C4-2B (cell line): ENCODE measurements at regions not wholly inside any gene's neighbourhood (a gene's known extent, or its start where the extent isn't known, plus 50 kb on each side); places are given as distances from the start of the nearest gene placed in this dataset.

Experiments used
- H3K27ac ChIP-seq: fragments of 450-650 bp; 2 replicates; pipeline ENCODE4 v1.5.1; 2017
- CTCF ChIP-seq: fragments of 450-650 bp; conservative IDR thresholded peaks from 2 replicates; pipeline ENCODE4 v1.5.1; 2017; ENCODE audit warnings: mild to moderate bottlenecking
- ZFX ChIP-seq: fragments of 450-650 bp; IDR thresholded peaks from 2 replicates; pipeline ENCODE4 v1.6.1; 2017

DNA sequence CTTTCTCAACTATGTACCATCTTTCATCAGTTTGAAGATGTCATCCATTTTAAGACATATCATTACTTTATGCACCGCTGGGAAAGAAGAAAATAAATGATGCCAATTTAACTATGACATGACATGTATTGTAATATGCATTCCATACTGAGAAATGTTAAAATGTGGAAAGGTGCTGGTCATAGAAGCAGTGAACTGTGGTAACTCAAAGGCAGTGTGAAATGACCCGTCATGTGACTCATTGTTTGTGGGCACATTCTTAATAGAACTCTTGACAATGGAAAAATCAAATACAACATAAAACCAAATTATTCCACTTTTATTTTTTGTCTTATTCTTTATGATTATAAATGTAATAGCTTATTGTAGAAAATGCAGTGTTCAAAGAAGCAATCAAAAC lies 455.0 kb upstream of the ST6GAL2 start:
- no peak overlapping the region for H3K27ac ChIP-seq
- TF ChIP-seq ZFX (no peak), CTCF (no peak)

DNA sequence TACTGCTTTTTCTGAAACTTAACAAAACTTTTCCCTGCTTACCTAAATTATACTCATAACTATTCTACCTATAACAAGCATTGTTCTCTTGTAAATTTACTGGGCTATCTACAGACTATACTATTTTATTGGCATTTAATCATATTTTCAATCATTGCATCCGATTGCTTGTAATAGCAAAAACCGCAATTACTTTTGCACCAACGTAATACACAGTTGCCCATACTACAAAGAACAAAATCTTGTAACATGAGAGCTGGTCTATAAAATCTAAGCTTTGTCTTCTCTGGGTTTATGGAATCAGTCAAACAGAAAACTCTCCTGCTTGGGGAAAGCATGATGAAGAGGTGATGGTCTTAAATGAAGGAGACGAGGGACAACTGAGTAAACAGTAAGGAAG lies 463.4 kb upstream of the ST6GAL2 start:
- no peak for TF ChIP-seq CTCF
- TF ChIP-seq ZFX, result no peak
- H3K27ac ChIP-seq, result no peak overlapping the region

- TF ChIP-seq ZFX, result no peak
- TF ChIP-seq CTCF, result no peak
- H3K27ac ChIP-seq, result no peak overlapping the region
These were observed 468.2 kb upstream of the ST6GAL2 start for GRCh38 chr2:107354175-107354574.

GRCh38 chr2:107358362-107358761 lies 468.3 kb upstream of the RGPD4 start:
- H3K27ac ChIP-seq, result no peak overlapping the region
- TF ChIP-seq CTCF (no peak), ZFX (no peak)

GRCh38 chr2:107359021-107359420 lies 467.7 kb upstream of the RGPD4 start:
- no peak overlapping the region for H3K27ac ChIP-seq
- TF ChIP-seq ZFX (no peak), CTCF (no peak)

DNA sequence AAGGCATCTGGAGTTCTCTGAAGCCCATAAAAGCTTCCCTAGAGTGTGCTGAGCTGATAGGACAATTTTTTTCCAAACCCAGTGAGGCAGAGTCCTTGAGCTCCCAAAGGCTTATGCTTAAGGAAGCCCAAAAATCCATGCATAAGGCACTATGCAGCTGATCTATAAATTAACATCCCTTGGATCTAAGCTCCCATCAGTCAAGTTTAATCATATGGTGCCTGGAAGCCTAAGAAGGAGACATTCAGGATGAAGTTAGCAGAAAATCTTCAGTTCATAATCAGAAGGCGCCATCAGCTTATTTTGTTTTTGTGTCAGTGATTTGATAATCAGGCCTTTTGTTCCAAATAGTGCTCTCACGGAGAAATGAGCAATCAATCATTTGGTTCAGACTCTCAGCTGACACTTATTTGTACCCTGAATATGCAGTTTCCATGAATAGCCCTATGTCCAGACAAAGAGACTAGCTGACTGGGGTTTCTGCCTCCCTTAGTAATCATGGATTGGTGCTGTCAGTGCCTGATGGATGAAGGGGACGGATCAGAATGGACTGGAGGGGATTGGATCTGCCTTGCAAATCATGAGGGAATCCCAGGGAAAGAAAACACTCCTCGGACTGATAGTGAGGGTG lies 464.8 kb upstream of the RGPD4 start:
- no peak overlapping the region for H3K27ac ChIP-seq
- TF ChIP-seq CTCF (no peak), ZFX (no peak)

GRCh38 chr2:107362993-107363392 lies 463.7 kb upstream of the RGPD4 start:
- no peak overlapping the region for H3K27ac ChIP-seq
- no peak for TF ChIP-seq ZFX
- no peak for TF ChIP-seq CTCF
